ENCODE measurements at regions not wholly inside any gene's neighbourhood (a gene's known extent, or its start where the extent isn't known, plus 50 kb on each side); places are given as distances from the start of the nearest gene placed in this dataset.

- no peak for DNase-seq (ENCODE audit: low spot score)
These were observed 175.7 kb upstream of the MEOX2 start for GRCh38 chr7:15862016-15862780.

- no peak for DNase-seq (ENCODE audit: low spot score)
These were observed 173.9 kb upstream of the MEOX2 start for GRCh38 chr7:15860264-15860949.

DNA sequence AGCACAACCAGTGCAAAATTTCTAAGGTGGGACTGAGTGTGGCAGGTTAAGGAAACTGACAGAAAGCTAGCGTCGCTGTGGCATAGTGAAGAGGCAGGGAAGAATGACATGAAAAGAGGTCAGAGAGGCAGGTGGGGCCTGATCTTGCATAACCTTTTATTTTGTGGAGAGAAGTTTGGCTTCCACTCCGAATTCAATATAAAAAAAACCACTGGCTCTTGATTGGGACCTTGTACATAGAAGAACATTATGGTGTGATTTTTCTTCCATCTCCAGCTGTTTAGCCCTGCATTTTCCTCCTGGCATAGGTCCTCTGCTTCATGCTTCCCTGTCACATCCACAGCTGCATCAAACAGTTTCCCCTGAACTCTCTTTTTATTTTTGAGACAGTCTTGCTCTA lies 170.5 kb upstream of the MEOX2 start:
- no peak for DNase-seq (ENCODE audit: low spot score)

DNA sequence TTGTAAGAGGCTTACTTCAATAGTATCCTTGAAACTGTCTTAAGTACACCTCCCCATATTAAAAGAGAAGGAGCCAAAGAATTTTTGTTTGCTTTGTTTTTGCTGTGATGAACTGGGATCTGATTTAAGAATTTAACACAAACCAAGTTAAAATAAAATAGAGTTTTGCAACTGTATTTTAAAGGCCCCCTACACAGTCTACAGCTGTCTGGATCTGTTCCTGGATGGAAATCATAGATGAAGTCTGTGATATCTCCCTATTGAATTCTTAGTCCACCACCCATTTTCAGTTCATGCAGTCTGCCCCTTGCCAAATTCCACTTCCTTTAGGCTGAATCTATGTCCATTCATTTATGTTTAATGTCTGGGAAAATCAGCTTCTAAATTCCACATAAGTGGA lies 169.8 kb upstream of the MEOX2 start:
- no peak for DNase-seq (ENCODE audit: low spot score)

DNA sequence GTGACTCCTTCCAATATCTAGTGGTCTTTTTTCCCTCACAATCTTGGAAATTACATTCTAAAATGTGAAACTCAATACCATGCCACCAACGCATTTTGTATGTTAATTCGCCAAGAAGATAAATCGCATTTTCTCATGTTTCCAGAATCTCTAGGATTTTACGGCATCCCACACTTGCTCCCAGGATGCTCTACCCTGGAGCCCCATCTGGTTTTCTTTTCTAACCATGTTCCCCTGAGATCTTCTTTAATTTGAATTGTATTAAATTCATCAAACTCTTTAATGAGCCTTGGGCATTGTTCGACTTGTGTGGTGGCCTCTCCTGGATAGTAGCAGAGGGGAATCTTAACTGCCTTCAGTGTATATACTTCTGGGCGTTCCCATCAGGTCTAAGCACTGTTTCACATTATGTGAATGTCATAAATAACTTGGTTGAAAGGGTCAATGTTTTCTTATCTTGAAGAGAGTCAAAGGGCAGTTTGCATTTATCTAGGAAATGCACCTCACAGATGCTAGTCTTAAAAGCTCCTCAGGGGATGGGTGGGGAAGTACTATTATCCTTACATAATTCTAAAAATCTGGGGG lies 169.1 kb upstream of the MEOX2 start:
- no peak for DNase-seq (ENCODE audit: low spot score)

DNA sequence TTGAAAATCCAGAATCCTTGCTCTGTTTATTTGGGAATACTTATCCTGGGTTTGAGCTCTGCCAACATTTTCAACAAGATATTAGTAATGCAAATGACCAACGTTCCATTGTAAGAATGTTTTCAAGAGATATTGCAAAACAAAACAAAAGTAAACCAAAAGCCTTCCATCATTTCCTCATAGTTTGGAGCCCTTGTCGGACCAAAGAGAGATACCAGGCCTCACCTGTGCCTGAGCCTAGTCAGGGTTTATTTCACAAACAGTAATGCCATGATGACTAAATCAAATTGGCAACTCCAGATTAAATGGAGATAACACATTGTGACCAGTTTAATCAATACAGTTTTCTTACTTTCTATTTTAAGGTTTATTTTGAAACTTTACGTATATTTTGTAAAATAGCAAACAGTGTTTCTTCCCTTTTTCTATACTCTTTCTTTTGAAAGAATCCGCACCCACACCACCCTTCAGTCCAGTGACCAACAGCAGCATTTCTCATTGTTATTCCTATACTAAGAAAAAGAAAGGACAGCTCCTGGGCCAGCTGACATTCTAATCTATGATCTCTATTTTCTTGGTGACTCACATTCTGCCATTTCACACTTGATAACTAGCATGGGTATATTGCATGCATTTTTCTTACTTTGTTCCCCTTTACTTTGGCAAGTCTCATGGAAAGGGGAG lies 168.5 kb upstream of the MEOX2 start:
- DNase-seq (ENCODE audit: low spot score) = no peak

DNA sequence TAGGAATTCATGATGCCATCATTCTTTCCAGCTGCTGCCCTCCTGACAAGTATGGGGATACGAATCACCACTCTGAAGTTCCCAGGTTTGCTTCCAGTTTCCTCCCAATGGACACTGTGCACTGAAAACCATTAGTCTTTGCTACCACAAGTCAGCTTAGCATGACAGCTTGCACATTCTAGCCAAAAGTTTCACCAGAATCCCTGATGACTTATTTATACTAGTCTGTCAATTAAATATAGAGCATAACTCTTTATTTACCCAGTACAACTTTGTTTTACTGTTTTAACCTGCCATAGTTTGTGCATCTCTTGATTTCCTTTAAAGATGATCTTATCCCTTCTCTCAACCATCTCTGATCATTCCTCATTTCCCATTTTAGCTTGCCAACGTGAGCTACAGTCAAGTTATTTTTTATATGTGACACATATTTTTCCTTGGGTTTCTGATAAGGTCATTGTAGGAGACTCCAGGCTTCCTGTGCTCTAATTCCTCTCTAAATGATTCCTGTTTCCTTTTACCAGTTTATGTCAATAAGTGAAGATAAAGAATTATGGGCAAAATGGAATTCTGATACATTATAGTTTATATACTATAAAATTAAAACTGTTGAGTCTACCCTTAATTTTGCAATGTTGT lies 167.5 kb upstream of the MEOX2 start:
- no peak for DNase-seq (ENCODE audit: low spot score)

GRCh38 chr7:15851201-15851600 lies 164.7 kb upstream of the MEOX2 start:
- DNase-seq (ENCODE audit: low spot score) = no peak

- DNase-seq (ENCODE audit: low spot score) = no peak
These were observed 162.4 kb upstream of the MEOX2 start for GRCh38 chr7:15848901-15849300.

- no peak for DNase-seq (ENCODE audit: low spot score)
These were observed 161.9 kb upstream of the MEOX2 start for GRCh38 chr7:15848362-15848761.

DNA sequence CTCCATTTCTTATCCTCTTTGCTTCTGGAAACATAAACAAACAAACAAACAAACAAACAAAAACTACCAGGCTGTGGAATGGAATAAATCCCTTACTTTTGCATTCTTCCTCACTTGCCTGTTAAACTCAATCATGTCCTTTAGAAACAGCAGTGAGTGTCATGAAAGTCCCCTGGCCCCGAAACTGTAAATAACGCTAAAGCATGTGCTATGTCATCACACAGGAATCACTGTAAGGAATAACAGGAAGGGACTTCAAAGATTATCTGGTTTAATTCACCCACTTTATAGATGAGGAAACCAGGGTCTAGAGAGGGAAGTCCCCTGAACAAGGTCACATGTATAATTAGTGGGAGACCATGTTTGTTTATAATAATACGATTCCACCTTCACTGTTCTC lies 159.4 kb upstream of the MEOX2 start:
- no peak for DNase-seq (ENCODE audit: low spot score)

DNA sequence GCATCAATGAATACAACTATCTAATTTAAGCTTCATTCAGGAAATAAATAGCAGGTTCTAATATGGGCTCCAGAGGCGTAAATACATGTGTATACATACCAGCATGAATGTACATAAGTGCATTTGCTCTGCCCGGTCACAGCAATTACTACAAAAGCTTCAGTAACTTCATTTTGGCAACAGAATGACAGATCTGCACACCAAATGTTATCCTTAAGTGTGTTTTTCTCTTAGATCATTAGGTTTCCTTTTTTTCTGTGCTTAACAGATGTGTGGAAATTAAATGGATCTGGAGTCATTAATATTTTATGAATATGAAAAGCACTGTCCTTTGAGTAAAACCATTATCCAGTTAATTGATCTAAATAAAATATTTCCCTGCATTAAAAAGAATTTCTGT lies 159.0 kb upstream of the MEOX2 start:
- DNase-seq (ENCODE audit: low spot score) = no peak

GRCh38 chr7:15839416-15840100 lies 153.1 kb upstream of the MEOX2 start:
- peak; percentile 40 for DNase-seq (ENCODE audit: low spot score)

DNA sequence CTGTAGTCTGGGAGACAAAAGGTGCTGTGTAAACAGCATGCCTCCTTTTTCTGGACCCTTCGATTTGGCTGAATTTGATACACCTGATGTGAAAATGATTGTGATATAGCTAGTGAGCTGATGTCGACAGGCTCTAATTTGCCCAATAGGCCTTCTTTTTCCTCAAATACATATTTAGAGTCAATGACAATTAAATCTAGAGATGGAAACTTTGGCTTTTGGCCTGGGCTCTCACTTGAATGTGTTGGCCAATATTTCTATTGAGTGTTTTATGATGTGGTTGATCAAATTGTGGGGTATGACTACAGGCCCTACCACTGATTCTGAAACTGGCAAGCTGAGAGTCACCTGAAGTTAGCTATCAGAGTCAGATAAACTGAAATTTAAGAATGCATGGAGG lies 151.8 kb upstream of the MEOX2 start:
- no peak for DNase-seq (ENCODE audit: low spot score)

DNA sequence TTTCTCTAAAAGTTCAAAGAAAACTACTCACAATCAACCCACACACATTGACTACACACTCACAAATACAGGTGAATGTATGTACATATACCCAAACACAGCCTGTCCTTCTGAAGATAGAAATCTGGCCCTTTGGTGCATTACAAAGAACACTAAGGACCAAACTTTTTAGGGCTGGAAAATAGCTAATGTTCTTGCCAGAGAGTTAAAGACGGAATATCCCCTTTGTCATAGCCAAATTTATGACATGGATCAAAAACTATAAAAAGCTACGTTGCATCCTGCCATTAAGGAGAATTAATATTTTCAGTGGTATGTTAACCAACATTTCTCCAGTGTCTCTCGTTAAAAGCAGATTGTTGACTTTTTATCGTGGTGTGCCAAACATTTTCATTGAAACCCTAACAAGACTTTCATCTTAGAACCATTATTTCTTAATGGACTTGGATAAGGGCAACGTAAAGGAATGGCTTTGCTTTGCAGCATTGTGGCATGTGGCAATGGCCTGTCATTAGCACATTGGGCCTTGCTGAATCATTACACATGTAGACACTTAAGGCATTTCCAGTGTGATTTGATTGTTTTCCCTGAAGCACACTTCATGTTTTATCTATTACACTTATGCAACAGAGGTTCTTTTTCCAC lies 150.9 kb upstream of the MEOX2 start:
- no peak for DNase-seq (ENCODE audit: low spot score)

DNA sequence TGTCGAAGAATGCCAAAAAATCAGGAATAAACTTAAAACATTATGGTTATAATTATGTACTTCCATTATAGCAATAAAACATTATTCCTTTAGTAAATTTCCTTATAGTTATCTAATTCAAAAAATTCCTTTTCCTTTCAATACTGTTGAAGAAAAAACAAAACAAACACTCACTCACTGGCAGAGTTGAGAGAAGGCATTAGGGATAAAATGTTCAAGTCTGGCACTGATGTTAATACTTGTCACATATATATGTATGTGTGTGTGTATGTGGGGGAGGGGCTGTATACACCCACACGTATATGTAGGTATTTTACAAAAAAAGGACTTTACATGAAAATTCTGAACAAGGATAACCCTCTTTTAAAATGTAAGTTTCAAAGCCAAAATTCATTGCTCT lies 150.2 kb upstream of the MEOX2 start:
- no peak for DNase-seq (ENCODE audit: low spot score)

GRCh38 chr7:15836041-15836440 lies 149.6 kb upstream of the MEOX2 start:
- no peak for DNase-seq (ENCODE audit: low spot score)

GRCh38 chr7:15834446-15834845 lies 148.0 kb upstream of the MEOX2 start:
- DNase-seq (ENCODE audit: low spot score) = no peak

GRCh38 chr7:15832996-15833395 lies 146.5 kb upstream of the MEOX2 start:
- DNase-seq (ENCODE audit: low spot score) = no peak

DNA sequence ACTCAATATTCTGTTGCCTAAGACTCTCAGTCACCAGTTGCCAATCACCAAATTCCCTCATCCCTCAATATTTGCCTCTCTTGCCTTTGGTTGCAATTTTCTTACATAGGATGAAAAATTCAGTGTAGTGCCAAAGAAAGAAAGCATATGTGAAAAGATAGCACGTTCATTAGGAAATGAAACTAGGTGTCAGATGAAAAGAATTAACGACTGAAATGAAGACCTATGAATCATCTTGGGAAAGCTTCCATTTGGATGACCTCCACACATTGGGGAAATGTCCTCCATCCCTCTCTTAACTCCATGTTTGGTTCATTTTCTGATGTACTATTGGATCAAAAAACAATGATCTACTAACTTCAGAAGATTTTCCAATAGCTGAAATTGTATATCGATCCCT lies 145.1 kb upstream of the MEOX2 start:
- DNase-seq (ENCODE audit: low spot score) = no peak

GRCh38 chr7:15829691-15830090 lies 143.2 kb upstream of the MEOX2 start:
- DNase-seq (ENCODE audit: low spot score) = no peak

Measured in SK-N-DZ (cell line).